ENCODE measurements at regions not wholly inside any gene's neighbourhood (a gene's known extent, or its start where the extent isn't known, plus 50 kb on each side); places are given as distances from the start of the nearest gene placed in this dataset.

GRCh38 chr6:77228279-77228678 is 235.0 kb downstream of the HTR1B start:
- Histone ChIP-seq H3K4me3 (IDR thresholded peaks at IDR 0.05; ENCODE audit: insufficient read depth, low read depth, low read length) (no peak overlapping the region), H4K20me1 (ENCODE audit: insufficient read depth) (no peaks in the 10 kb centered on the region), H3K4me1 (ENCODE audit: low read depth, poor library complexity, severe bottlenecking) (no peaks in the 10 kb centered on the region), H3K79me2 (ENCODE audit: insufficient read depth, low read depth) (no peaks in the 10 kb centered on the region), H3K27me3 (ENCODE audit: insufficient read depth, low read depth) (no peaks in the 10 kb centered on the region), H3K27ac (no peak overlapping the region), H3K36me3 (ENCODE audit: insufficient read depth) (no peaks in the 10 kb centered on the region), H3K9ac (no peak overlapping the region), H3K4me2 (no peak overlapping the region), H2AFZ (ENCODE audit: low read depth) (no peak overlapping the region)
- TF ChIP-seq CTCF (conservative IDR thresholded peaks at IDR 0.05; ENCODE audit: low read depth, low read length), result no peak

GRCh38 chr6:77217896-77218295 is 245.4 kb downstream of the HTR1B start:
- H2AFZ ChIP-seq (ENCODE audit: low read depth), result no peak overlapping the region
- H3K9ac ChIP-seq, result no peak overlapping the region
- no peaks in the 10 kb centered on the region for H3K27me3 ChIP-seq (ENCODE audit: insufficient read depth, low read depth)
- H3K4me3 ChIP-seq (IDR thresholded peaks at IDR 0.05; ENCODE audit: insufficient read depth, low read depth, low read length), result no peak overlapping the region
- no peaks in the 10 kb centered on the region for H3K4me1 ChIP-seq (ENCODE audit: low read depth, poor library complexity, severe bottlenecking)
- H3K79me2 ChIP-seq (ENCODE audit: insufficient read depth, low read depth), result no peaks in the 10 kb centered on the region
- H3K36me3 ChIP-seq (ENCODE audit: insufficient read depth), result no peaks in the 10 kb centered on the region
- H3K4me2 ChIP-seq, result no peak overlapping the region
- H4K20me1 ChIP-seq (ENCODE audit: insufficient read depth), result no peaks in the 10 kb centered on the region
- TF ChIP-seq CTCF (conservative IDR thresholded peaks at IDR 0.05; ENCODE audit: low read depth, low read length), result no peak
- H3K27ac ChIP-seq, result no peak overlapping the region

- no peak overlapping the region for H3K4me3 ChIP-seq (IDR thresholded peaks at IDR 0.05; ENCODE audit: insufficient read depth, low read depth, low read length)
- H3K79me2 ChIP-seq (ENCODE audit: insufficient read depth, low read depth), result no peaks in the 10 kb centered on the region
- no peak overlapping the region for H2AFZ ChIP-seq (ENCODE audit: low read depth)
- no peaks in the 10 kb centered on the region for H3K4me1 ChIP-seq (ENCODE audit: low read depth, poor library complexity, severe bottlenecking)
- H3K4me2 ChIP-seq, result no peak overlapping the region
- no peak overlapping the region for H3K27ac ChIP-seq
- H4K20me1 ChIP-seq (ENCODE audit: insufficient read depth), result no peaks in the 10 kb centered on the region
- TF ChIP-seq CTCF (conservative IDR thresholded peaks at IDR 0.05; ENCODE audit: low read depth, low read length), result no peak
- no peaks in the 10 kb centered on the region for H3K36me3 ChIP-seq (ENCODE audit: insufficient read depth)
- no peaks in the 10 kb centered on the region for H3K27me3 ChIP-seq (ENCODE audit: insufficient read depth, low read depth)
- no peak overlapping the region for H3K9ac ChIP-seq
Measured at GRCh38 chr6:77205936-77206335, 257.4 kb downstream of the HTR1B start.

- TF ChIP-seq CTCF (conservative IDR thresholded peaks at IDR 0.05; ENCODE audit: low read depth, low read length), result no peak
- H3K36me3 ChIP-seq (ENCODE audit: insufficient read depth), result no peaks in the 10 kb centered on the region
- H3K9ac ChIP-seq, result no peak overlapping the region
- H3K4me1 ChIP-seq (ENCODE audit: low read depth, poor library complexity, severe bottlenecking), result no peaks in the 10 kb centered on the region
- H3K4me2 ChIP-seq, result no peak overlapping the region
- H3K27me3 ChIP-seq (ENCODE audit: insufficient read depth, low read depth), result no peaks in the 10 kb centered on the region
- H3K27ac ChIP-seq, result no peak overlapping the region
- no peaks in the 10 kb centered on the region for H4K20me1 ChIP-seq (ENCODE audit: insufficient read depth)
- H3K4me3 ChIP-seq (IDR thresholded peaks at IDR 0.05; ENCODE audit: insufficient read depth, low read depth, low read length), result no peak overlapping the region
- no peak overlapping the region for H2AFZ ChIP-seq (ENCODE audit: low read depth)
- H3K79me2 ChIP-seq (ENCODE audit: insufficient read depth, low read depth), result no peaks in the 10 kb centered on the region
Measured at GRCh38 chr6:77204555-77204954, 258.7 kb downstream of the HTR1B start.

GRCh38 chr6:77183447-77183846 is 279.8 kb downstream of the HTR1B start:
- TF ChIP-seq CTCF (conservative IDR thresholded peaks at IDR 0.05; ENCODE audit: low read depth, low read length), result no peak
- no peaks in the 10 kb centered on the region for H3K4me1 ChIP-seq (ENCODE audit: low read depth, poor library complexity, severe bottlenecking)

More at GRCh38 chr6:77183447-77183846, 279.8 kb downstream of the HTR1B start:
- Histone ChIP-seq H3K79me2 (ENCODE audit: insufficient read depth, low read depth) (no peaks in the 10 kb centered on the region), H3K27ac (no peak overlapping the region), H3K36me3 (ENCODE audit: insufficient read depth) (no peaks in the 10 kb centered on the region), H4K20me1 (ENCODE audit: insufficient read depth) (no peaks in the 10 kb centered on the region), H3K9ac (no peak overlapping the region), H3K4me2 (no peak overlapping the region), H3K4me3 (IDR thresholded peaks at IDR 0.05; ENCODE audit: insufficient read depth, low read depth, low read length) (no peak overlapping the region), H2AFZ (ENCODE audit: low read depth) (no peak overlapping the region), H3K27me3 (ENCODE audit: insufficient read depth, low read depth) (no peaks in the 10 kb centered on the region)
